ENCODE measurements at regions not wholly inside any gene's neighbourhood (a gene's known extent, or its start where the extent isn't known, plus 50 kb on each side); places are given as distances from the start of the nearest gene placed in this dataset.

- no peak overlapping the region for H3K4me3 ChIP-seq (ENCODE audit: low read depth, low read length)
- no peak for TF ChIP-seq CTCF (IDR thresholded peaks at IDR 0.05; ENCODE audit: insufficient read depth, low read length)
- no peak for DNase-seq (ENCODE audit: low read depth)
Observed at GRCh38 chr15:79632457-79632856, 200.3 kb downstream of the MINAR1 start.

GRCh38 chr15:79635149-79635771, 203.1 kb downstream of the MINAR1 start:
- no peak for TF ChIP-seq CTCF (IDR thresholded peaks at IDR 0.05; ENCODE audit: insufficient read depth, low read length)
- H3K4me3 ChIP-seq (ENCODE audit: low read depth, low read length) = no peak overlapping the region
- DNase-seq (ENCODE audit: low read depth) = no peak

GRCh38 chr15:79635897-79636561, 203.9 kb downstream of the MINAR1 start:
- no peak for DNase-seq (ENCODE audit: low read depth)
- no peak for TF ChIP-seq CTCF (IDR thresholded peaks at IDR 0.05; ENCODE audit: insufficient read depth, low read length)
- no peak overlapping the region for H3K4me3 ChIP-seq (ENCODE audit: low read depth, low read length)

GRCh38 chr15:79640206-79640605, 208.1 kb downstream of the MINAR1 start:
- H3K4me3 ChIP-seq (ENCODE audit: low read depth, low read length) = no peak overlapping the region
- DNase-seq (ENCODE audit: low read depth) = peak; percentile 87

GRCh38 chr15:79641841-79642240, 209.7 kb downstream of the MINAR1 start:
- no peak for DNase-seq (ENCODE audit: low read depth)
- H3K4me3 ChIP-seq (ENCODE audit: low read depth, low read length) = no peak overlapping the region
- TF ChIP-seq CTCF (IDR thresholded peaks at IDR 0.05; ENCODE audit: insufficient read depth, low read length) = no peak

More at GRCh38 chr15:79640206-79640605, 208.1 kb downstream of the MINAR1 start:
- no peak for TF ChIP-seq CTCF (IDR thresholded peaks at IDR 0.05; ENCODE audit: insufficient read depth, low read length)

- TF ChIP-seq CTCF (IDR thresholded peaks at IDR 0.05; ENCODE audit: insufficient read depth, low read length) = no peak
- no peak for DNase-seq (ENCODE audit: low read depth)
- H3K4me3 ChIP-seq (ENCODE audit: low read depth, low read length) = no peak overlapping the region
Observed at GRCh38 chr15:79643393-79643792, 211.3 kb downstream of the MINAR1 start.
